PC-3 (cell line): ENCODE measurements at regions not wholly inside any gene's neighbourhood (a gene's known extent, or its start where the extent isn't known, plus 50 kb on each side); places are given as distances from the start of the nearest gene placed in this dataset.

ENCODE experiments used
- ATAC-seq: fragments of 200-7000 bp; cut with Tn5 transposase; 2 replicates; pipeline ENCODE4 v1.9.1; 2020; ENCODE audit warnings: mild to moderate bottlenecking, moderate library complexity
- BruUV-seq: library from RNA; stranded (reverse); fragments of 400-500 nt; replicated peaks from 2 replicates; lab custom pipeline; 2021; lab: Mats Ljungman, UMichigan
- CTCF ChIA-PET: fragments of 300-600 bp; sonication (Branson Sonifier 250); formaldehyde crosslinking; loops from one replicate; lab custom pipeline; 2022; ENCODE audit warnings: antibody characterized with exemption; lab: Charles Lee
- POLR2A ChIA-PET: fragments of 300-600 bp; sonication (Branson Sonifier 250); formaldehyde crosslinking; loops from one replicate; lab custom pipeline; 2022; ENCODE audit warnings: antibody characterized with exemption; ENCODE audit not compliant: unreplicated experiment; lab: Charles Lee
- DNase-seq: peaks from one replicate; pipeline ENCODE4 v3.0.0-alpha.2; 2015
- H2AFZ ChIP-seq: fragments of 300-600 bp; sonication (generic); 2 replicates; pipeline ENCODE4 v1.6.0; 2016; ENCODE audit warnings: antibody characterized with exemption, low read length
- H3F3A ChIP-seq: fragments of 300-600 bp; sonication (generic); one replicate; pipeline ENCODE4 v1.6.0; 2017; ENCODE audit warnings: antibody characterized with exemption, low read length, control low read depth, mild to moderate bottlenecking; ENCODE audit not compliant: unreplicated experiment
- H3K27ac ChIP-seq: fragments of 300-600 bp; sonication (generic); 2 replicates; pipeline ENCODE4 v1.5.1; 2016; ENCODE audit warnings: mild to moderate bottlenecking, low read length
- H3K27me3 ChIP-seq: fragments of 300-600 bp; sonication (generic); 2 replicates; pipeline ENCODE4 v1.6.1; 2016; ENCODE audit warnings: low read length, mixed read lengths
- H3K36me3 ChIP-seq: fragments of 300-600 bp; sonication (generic); 2 replicates; pipeline ENCODE4 v1.6.1; 2016; ENCODE audit warnings: low read depth, mixed run types, low read length, mixed read lengths
- H3K4me1 ChIP-seq: fragments of 300-600 bp; sonication (generic); 2 replicates; pipeline ENCODE4 v1.5.1; 2016; ENCODE audit warnings: low read length; ENCODE audit not compliant: insufficient read depth
- H3K4me2 ChIP-seq: fragments of 300-600 bp; sonication (generic); 2 replicates; pipeline ENCODE4 v1.6.0; 2016; ENCODE audit warnings: low read length
- H3K4me3 ChIP-seq: fragments of 300-600 bp; sonication (generic); 2 replicates; pipeline ENCODE4 v1.5.1; 2016; ENCODE audit warnings: mild to moderate bottlenecking, low read length, mixed read lengths
- H3K79me2 ChIP-seq: fragments of 300-600 bp; sonication (generic); 2 replicates; pipeline ENCODE4 v1.6.1; 2017; ENCODE audit warnings: low read length, mixed read lengths
- H3K9ac ChIP-seq: fragments of 300-600 bp; sonication (generic); 2 replicates; pipeline ENCODE4 v1.6.0; 2016; ENCODE audit warnings: mild to moderate bottlenecking, low read length
- H3K9me2 ChIP-seq: fragments of 300-600 bp; sonication (generic); replicated peaks from 2 replicates; pipeline ENCODE4 v1.6.1; 2016; ENCODE audit warnings: mixed run types, low read length, mixed read lengths
- H3K9me3 ChIP-seq: fragments of 300-600 bp; sonication (generic); 2 replicates; pipeline ENCODE4 v1.6.1; 2016; ENCODE audit warnings: low read length, mixed read lengths
- H4K20me1 ChIP-seq: fragments of 300-600 bp; sonication (generic); 2 replicates; pipeline ENCODE4 v1.6.1; 2016; ENCODE audit warnings: low read length, mixed read lengths
- EZH2 ChIP-seq: fragments of 300-600 bp; sonication (generic); IDR thresholded peaks from one replicate; pipeline ENCODE4 v1.6.1; 2017; ENCODE audit warnings: antibody characterized with exemption, mild to moderate bottlenecking, low read length; ENCODE audit not compliant: unreplicated experiment
- EZH2phosphoT487 ChIP-seq: fragments of 300-600 bp; sonication (generic); IDR thresholded peaks from 2 replicates; pipeline ENCODE4 v1.6.1; 2018; ENCODE audit warnings: mild to moderate bottlenecking, antibody characterized with exemption, low read length, borderline replicate concordance
- intact Hi-C: fragments of 100-400 bp; cut with micrococcal nuclease; formaldehyde crosslinking; loops from 2 replicates; pipeline ENCODE4 v1.9.0; 2023
- TF ChIP-seq, protein P1 (sequence below): fragments of 300-600 bp; sonication (generic); conservative IDR thresholded peaks from 2 replicates; pipeline ENCODE4 v1.5.1; 2017; ENCODE audit warnings: antibody characterized with exemption, low read depth, mild to moderate bottlenecking, low read length

DNA sequence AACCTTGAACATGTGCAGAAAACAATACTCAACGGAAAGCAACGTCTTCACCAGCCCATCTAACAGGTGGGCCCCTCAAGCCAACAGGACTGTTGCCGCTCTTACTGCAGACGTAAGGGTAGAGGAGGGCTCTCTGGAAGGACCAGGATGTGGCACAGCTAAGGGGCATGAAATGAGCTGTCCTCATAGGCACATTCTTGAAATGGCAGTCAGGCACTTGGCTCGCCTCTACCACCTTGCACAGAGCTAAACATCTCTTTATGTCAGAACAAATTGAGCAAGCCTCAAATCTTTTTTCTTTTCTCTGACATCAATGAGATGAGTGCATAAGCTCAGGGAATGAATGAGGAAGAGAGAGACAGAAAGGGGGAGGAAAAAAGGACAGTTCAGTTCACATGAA is 86.4 kb upstream of the ESRRG start:
- H3K27me3 ChIP-seq: 0 out of 2 replicates have a peak, but pooled peaks cover 18% of the 10 kb centered on the region
- H3K27ac ChIP-seq: no peak overlapping the region
- H3K4me2 ChIP-seq: no peak overlapping the region
- TF ChIP-seq EZH2phosphoT487 (no peak), EZH2 (no peak)
- TF ChIP-seq, protein P1, sequence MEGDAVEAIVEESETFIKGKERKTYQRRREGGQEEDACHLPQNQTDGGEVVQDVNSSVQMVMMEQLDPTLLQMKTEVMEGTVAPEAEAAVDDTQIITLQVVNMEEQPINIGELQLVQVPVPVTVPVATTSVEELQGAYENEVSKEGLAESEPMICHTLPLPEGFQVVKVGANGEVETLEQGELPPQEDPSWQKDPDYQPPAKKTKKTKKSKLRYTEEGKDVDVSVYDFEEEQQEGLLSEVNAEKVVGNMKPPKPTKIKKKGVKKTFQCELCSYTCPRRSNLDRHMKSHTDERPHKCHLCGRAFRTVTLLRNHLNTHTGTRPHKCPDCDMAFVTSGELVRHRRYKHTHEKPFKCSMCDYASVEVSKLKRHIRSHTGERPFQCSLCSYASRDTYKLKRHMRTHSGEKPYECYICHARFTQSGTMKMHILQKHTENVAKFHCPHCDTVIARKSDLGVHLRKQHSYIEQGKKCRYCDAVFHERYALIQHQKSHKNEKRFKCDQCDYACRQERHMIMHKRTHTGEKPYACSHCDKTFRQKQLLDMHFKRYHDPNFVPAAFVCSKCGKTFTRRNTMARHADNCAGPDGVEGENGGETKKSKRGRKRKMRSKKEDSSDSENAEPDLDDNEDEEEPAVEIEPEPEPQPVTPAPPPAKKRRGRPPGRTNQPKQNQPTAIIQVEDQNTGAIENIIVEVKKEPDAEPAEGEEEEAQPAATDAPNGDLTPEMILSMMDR: no peak
- no peak overlapping the region for H3K9ac ChIP-seq
- H3K79me2 ChIP-seq: no peaks in the 10 kb centered on the region
- no peaks in the 10 kb centered on the region for H4K20me1 ChIP-seq
- no TSS peak for BruUV-seq
- no peak overlapping the region for H2AFZ ChIP-seq
- H3K36me3 ChIP-seq: no peaks in the 10 kb centered on the region
- H3K9me2 ChIP-seq: no peaks in the 10 kb centered on the region
- H3K9me3 ChIP-seq: no peaks in the 10 kb centered on the region
- ChIA-PET CTCF (no interaction called here), POLR2A (no interaction called here)
- intact Hi-C loops: no loop called here
- H3K4me3 ChIP-seq: no peak overlapping the region
- no peak for DNase-seq
- H3F3A ChIP-seq: no peaks in the 10 kb centered on the region
- ATAC-seq: no peak
- no peaks in the 10 kb centered on the region for H3K4me1 ChIP-seq

DNA sequence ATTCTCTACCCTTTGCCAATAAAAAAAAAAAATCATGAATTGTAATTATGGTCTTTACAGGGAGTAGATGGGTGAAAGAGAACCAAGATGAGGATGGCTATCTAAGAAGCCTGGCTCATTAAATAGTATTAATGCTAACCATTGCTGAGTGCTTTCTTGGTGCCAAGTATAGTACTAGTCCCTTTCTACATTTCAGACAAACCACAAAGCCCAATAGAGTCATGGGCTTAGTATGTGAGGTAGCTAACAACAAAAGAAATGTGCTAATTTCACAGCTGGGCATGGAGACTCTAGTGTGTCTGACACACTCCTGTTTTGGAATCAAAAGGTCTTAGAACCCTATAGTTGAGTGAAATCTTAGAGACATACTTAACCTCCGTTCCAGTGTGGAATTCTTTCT is 84.5 kb upstream of the ESRRG start:
- Histone ChIP-seq H4K20me1 (no peaks in the 10 kb centered on the region), H3K79me2 (no peaks in the 10 kb centered on the region), H3K4me2 (no peak overlapping the region), H3K4me3 (no peak overlapping the region), H2AFZ (no peak overlapping the region), H3K9ac (no peak overlapping the region), H3K9me2 (no peaks in the 10 kb centered on the region), H3K4me1 (no peaks in the 10 kb centered on the region), H3K36me3 (no peaks in the 10 kb centered on the region), H3K27me3 (0 out of 2 replicates have a peak, but pooled peaks cover 18% of the 10 kb centered on the region), H3F3A (no peaks in the 10 kb centered on the region), H3K9me3 (no peaks in the 10 kb centered on the region), H3K27ac (no peak overlapping the region)
- TF ChIP-seq EZH2phosphoT487: no peak
- no peak for TF ChIP-seq EZH2
- TF ChIP-seq, protein P1: no peak
- ChIA-PET CTCF (no interaction called here), POLR2A (no interaction called here)
- no peak for ATAC-seq
- DNase-seq: no peak
- intact Hi-C loops: no loop called here
- no TSS peak for BruUV-seq

DNA sequence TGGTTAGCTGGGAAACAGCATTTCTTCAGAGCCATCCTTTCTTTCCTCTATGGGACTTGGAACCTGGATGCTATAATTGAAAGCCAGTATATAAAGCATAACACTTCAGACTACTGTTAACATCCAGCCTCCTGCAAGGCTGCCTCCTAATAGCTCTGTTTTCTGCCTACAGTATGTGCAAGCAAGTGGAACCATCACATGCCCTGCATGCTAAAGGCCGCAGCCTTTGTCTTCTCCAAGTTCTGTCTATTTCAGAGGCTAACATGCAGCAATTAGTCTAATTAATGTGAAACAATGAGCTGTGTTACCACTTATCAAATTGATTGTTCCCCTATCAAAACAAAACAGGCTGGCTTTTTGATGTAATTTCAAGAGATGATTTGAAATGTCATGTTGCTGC is 82.7 kb upstream of the ESRRG start:
- no peaks in the 10 kb centered on the region for H3K4me1 ChIP-seq
- H3K9ac ChIP-seq: no peak overlapping the region
- H4K20me1 ChIP-seq: no peaks in the 10 kb centered on the region
- TF ChIP-seq, protein P1: no peak
- TF ChIP-seq EZH2phosphoT487: no peak
- no peak for TF ChIP-seq EZH2
- no peak overlapping the region for H2AFZ ChIP-seq
- no peaks in the 10 kb centered on the region for H3K36me3 ChIP-seq
- no peak for DNase-seq
- CTCF ChIA-PET: no interaction called here
- intact Hi-C loops: no loop called here
- H3K9me2 ChIP-seq: no peaks in the 10 kb centered on the region
- no peaks in the 10 kb centered on the region for H3F3A ChIP-seq
- no peak for ATAC-seq
- H3K79me2 ChIP-seq: no peaks in the 10 kb centered on the region
- no peak overlapping the region for H3K27ac ChIP-seq
- POLR2A ChIA-PET: no interaction called here
- BruUV-seq: no TSS peak
- H3K9me3 ChIP-seq: no peaks in the 10 kb centered on the region
- no peak overlapping the region for H3K4me3 ChIP-seq
- no peak overlapping the region for H3K4me2 ChIP-seq
- H3K27me3 ChIP-seq: 0 out of 2 replicates have a peak, but pooled peaks cover 18% of the 10 kb centered on the region
